Right ventricle myocardium inferior (tissue), 1 donor: ENCODE measurements at regions not wholly inside any gene's neighbourhood (a gene's known extent, or its start where the extent isn't known, plus 50 kb on each side); places are given as distances from the start of the nearest gene placed in this dataset.

Experiments used
- ATAC-seq: fragments of 200-7000 bp; cut with Tn5 transposase; one replicate; pipeline ENCODE4 v1.9.1; 2020; ENCODE audit warnings: mild to moderate bottlenecking, moderate library complexity
- DNase-seq: peaks from one replicate; pipeline ENCODE4 v3.0.0; 2021; ENCODE audit errors: missing footprints
- intact Hi-C: fragments of 100-400 bp; cut with DNase I; formaldehyde crosslinking; loops from one replicate; pipeline ENCODE4 v1.11.0; 2022
- donor health status: DM: no; HTN: yes; CAD: no; lungs with severe emphysema.

GRCh38 chr4:126097155-126097799 is 782.5 kb downstream of the FAT4 start:
- ATAC-seq = no peak
- intact Hi-C loops = no loop called here
- no peak for DNase-seq

GRCh38 chr4:126106658-126107057 is 791.9 kb downstream of the FAT4 start:
- intact Hi-C loops = no loop called here
- DNase-seq = no peak
- no peak for ATAC-seq

GRCh38 chr4:126109836-126110235 is 795.1 kb downstream of the FAT4 start:
- DNase-seq (no peak), ATAC-seq (no peak)
- intact Hi-C loops = no loop called here

GRCh38 chr4:126113058-126113457 is 798.3 kb downstream of the FAT4 start:
- DNase-seq (no peak), ATAC-seq (no peak)
- intact Hi-C loops = no loop called here

GRCh38 chr4:126123611-126124325 is 809.0 kb downstream of the FAT4 start:
- DNase-seq = no peak
- ATAC-seq = no peak
- intact Hi-C loops = no loop called here

- intact Hi-C loops = no loop called here
- no peak for DNase-seq
- no peak for ATAC-seq
Observed at GRCh38 chr4:126124818-126125217, 810.1 kb downstream of the FAT4 start.

DNA sequence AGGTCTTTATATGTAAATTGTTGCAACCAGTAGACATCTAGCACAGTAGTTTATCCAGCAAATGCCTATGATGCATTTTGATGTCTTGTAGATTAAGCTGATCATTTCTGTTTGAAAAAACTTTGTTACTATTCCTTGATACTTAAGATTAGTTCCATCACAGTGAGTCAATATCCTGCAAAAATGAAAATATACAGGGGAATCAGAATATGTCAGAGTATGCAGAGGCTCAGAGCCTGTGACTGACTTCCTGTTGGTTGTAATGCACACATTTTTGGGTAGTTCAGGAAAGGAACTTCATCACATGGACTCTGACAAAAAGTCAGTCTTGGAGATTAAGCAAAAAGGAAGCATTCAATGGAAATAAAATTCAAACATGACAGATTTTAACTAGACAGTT is 815.5 kb downstream of the FAT4 start:
- DNase-seq = no peak
- intact Hi-C loops = no loop called here
- no peak for ATAC-seq

- ATAC-seq (no peak), DNase-seq (no peak)
- intact Hi-C loops = no loop called here
Observed at GRCh38 chr4:126136922-126137781, 822.4 kb downstream of the FAT4 start.

- DNase-seq = no peak
- intact Hi-C loops = no loop called here
- ATAC-seq = no peak
Observed at GRCh38 chr4:126137782-126138170, 823.0 kb downstream of the FAT4 start.

DNA sequence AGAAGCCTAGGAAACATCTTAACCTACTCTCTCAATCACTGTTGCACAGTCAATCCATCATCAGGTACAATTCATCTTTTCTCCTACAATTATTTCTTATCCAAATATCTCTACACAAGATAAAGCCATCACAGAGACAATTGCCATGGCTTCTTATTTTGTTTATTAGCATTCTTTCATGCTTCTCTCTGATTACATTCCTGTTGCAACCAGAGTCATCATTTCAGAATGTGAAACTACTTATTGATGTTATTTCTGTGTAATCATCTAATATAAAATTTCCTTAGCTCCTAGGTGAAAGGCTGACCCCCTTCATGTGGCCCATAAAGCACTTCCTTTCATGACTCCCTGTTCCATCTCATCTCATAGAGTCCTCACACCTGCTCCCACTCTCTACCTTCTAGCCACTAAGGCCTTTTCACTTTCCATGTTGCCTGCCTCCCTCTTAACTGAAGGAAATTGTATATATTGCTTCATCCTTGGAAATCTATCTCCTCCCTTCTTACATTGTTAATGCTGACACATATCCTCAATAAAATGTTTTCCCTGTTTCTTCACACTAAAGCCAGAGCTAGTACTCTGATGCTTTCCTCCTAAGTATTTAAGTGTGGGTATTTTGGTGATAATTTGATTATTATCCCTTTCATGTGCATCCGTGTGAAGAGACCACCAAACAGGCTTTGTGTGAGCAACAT is 829.9 kb downstream of the FAT4 start:
- DNase-seq (no peak), ATAC-seq (no peak)
- intact Hi-C loops = no loop called here

DNA sequence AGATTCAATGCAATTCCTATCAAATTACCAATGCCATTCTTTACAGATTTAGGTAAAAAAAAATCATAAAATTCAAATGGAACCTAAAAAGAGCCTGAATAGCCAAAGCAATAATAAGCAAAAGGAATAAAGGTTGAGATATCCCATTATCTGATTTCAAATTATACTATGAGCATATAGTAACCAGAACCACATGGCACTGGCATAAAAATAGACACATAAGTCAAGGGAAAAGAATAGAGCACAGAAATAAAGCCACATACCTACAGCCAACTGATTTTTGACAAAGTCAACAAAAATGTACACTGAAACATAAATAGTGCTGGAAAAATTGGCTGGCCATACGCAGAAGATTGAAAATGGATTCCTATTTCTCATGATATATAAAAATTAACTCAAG is 853.7 kb downstream of the FAT4 start:
- ATAC-seq = no peak
- no peak for DNase-seq
- intact Hi-C loops = no loop called here

DNA sequence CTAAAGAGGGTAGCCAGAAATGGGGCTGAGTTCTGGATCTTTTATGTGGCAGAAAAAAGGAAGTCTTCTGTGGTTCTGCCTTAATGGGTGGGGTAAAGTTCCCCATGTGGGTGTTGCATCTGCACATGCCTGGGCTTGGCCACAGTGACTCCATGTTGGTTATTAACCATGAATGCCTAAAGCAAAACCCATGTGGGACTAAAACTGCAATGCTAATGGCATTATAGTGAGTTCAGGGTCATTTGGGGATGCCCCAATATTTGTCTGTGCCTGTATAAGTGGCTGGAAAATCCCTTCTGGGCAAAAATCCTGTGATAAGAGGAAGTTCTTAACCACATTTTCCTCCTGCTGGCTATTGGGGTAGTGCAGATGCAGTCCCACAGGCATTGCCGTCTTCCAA is 857.4 kb downstream of the FAT4 start:
- no peak for ATAC-seq
- DNase-seq = no peak
- intact Hi-C loops = no loop called here

DNA sequence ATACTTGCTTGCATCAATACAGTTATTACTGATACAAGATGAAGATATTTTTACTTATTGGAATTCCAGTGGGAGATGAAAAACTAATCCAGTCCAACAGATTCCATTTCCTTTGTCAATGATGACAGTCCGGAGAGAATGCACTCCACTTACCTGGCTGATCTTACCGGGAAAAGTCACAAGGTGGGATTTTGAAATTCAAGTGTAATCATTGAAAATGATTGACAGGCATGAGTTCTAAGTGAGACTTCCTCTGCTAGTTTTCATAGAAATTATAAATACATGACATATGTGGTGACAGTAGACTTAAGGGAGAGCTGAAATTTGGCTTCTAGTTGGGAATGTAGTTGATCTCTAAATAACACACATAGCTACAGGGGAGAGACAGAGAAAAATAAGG is 859.9 kb downstream of the FAT4 start:
- ATAC-seq = no peak
- no peak for DNase-seq
- intact Hi-C loops = no loop called here

DNA sequence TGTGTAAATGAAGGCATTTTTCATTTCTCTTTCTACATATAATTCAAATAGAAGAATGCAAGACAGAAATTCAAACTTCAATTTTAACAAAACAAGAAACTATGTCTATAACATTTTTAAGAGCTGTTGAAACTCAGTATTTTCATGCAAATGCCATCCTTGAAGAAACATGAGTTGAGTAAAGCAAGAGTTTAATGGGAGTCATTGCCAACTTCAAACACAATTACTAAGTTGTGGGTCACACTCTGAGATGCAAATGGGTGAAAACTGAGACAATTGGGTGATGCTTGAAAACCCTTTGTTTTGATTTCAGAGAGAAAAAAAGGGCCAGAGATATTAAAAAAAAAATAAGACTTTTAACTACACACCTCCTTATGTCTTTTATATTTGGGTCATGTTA is 865.9 kb downstream of the FAT4 start:
- DNase-seq (no peak), ATAC-seq (no peak)
- intact Hi-C loops = no loop called here

DNA sequence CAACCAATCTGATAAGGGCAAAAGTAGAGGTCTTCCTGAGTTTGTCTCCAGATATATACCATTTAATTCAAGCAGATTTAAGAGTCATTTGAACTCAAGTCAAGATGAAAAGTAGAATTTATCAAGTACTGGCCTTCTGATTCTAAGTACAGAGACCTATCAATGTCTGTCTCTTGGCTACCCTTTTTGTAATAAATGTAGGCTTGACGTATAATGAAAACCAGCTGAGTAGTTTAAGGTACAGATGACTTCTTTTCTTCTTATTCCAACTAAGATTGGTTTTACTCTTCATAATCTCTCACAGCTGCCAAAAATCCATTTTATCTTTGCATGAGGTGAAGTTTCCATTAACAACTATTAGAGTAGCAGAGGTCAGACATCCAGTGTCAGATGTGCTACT is 867.6 kb downstream of the FAT4 start:
- ATAC-seq = no peak
- intact Hi-C loops = no loop called here
- DNase-seq = no peak

DNA sequence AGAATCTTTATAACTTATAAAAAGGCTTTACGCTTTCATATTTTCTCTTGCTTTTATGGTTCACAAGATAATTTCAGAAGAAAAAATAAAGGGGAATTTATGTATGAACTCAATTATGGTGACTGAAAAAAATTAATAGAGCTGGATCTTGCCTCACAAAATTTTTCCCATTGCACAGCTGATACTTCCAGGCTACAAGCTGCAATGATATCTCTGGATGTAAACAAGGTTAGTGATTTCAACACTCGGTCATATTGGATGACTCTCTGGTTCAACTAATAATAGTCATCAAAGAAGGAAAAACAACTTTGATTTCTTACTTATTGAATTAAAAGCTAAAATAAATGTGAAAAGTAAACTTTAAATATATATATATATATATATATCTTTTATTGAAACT is 868.0 kb downstream of the FAT4 start:
- ATAC-seq = no peak
- intact Hi-C loops = no loop called here

GRCh38 chr4:126183206-126183605 is 868.5 kb downstream of the FAT4 start:
- intact Hi-C loops = no loop called here
- DNase-seq (no peak), ATAC-seq (no peak)

More for the DNA sequence above, 868.0 kb downstream of the FAT4 start:
- DNase-seq = no peak

DNA sequence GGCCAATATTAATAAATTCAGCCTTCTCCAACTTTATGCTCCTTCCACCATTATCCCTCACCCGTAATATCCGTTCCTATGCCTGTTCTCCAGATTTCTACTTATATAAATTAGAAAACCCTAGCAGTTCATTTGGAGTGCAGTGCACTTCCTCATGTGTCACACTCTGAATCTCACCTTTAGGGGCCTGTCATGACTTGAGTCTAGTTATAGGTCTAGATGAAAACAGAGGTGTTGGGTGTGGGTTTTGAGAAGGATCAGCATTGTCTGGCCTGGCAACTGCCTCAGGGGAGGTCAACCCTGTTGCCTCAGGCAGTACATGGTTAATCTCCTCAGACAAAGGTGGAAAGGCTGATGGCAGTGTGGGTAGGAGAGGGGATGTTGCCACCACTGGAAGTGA is 876.8 kb downstream of the FAT4 start:
- no peak for DNase-seq
- intact Hi-C loops = no loop called here

GRCh38 chr4:126192506-126192905 is 877.8 kb downstream of the FAT4 start:
- intact Hi-C loops = no loop called here
- no peak for DNase-seq

More for the DNA sequence above, 876.8 kb downstream of the FAT4 start:
- no peak for ATAC-seq

More at GRCh38 chr4:126192506-126192905, 877.8 kb downstream of the FAT4 start:
- ATAC-seq = no peak
